ENCODE measurements at regions not wholly inside any gene's neighbourhood (a gene's known extent, or its start where the extent isn't known, plus 50 kb on each side); places are given as distances from the start of the nearest gene placed in this dataset.

DNA sequence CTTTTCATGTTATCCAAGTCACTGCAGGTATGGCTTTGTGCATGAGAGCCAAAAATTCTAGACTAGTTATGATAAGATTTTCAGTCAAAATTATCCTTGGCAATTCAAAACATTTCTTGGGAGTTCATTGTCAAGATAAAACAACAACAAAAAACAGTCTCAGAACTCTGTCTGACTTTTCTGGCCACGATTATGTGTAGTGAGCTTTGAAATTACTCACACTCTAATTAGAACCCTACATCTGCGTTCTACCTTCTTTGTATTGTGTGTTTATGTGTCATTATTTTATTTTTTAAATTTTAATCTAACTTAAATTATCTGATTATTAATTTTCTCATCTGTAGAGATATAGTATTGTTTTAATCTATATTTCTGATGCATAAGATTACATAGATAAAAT is 459.2 kb downstream of the FRK start:
- Histone ChIP-seq H2AFZ (no peak overlapping the region), H3K27me3 (ENCODE audit: insufficient read depth) (no peaks in the 10 kb centered on the region), H3F3A (replicated peaks; ENCODE audit: low read depth) (no peaks in the 10 kb centered on the region), H3K36me3 (ENCODE audit: insufficient read depth) (no peaks in the 10 kb centered on the region), H3K27ac (ENCODE audit: low read depth) (no peak overlapping the region), H3K4me1 (ENCODE audit: insufficient read depth) (no peaks in the 10 kb centered on the region), H3K79me2 (replicated peaks; ENCODE audit: insufficient read depth) (no peaks in the 10 kb centered on the region), H3K9me2 (ENCODE audit: insufficient read depth) (no peaks in the 10 kb centered on the region), H3K4me3 (no peak overlapping the region), H4K20me1 (replicated peaks; ENCODE audit: insufficient read depth) (no peaks in the 10 kb centered on the region), H3K4me2 (no peak overlapping the region)
- Mint-ChIP-seq H3K36me3 (ENCODE audit: low read depth) (no peaks in the 10 kb centered on the region), H3K27me3 (ENCODE audit: insufficient read depth, low read depth, poor library complexity) (no peaks in the 10 kb centered on the region), H3K27ac (no peak overlapping the region), H3K4me1 (peaks cover 2% of the 10 kb centered on the region; the same call in 2 of the 3 replicates), H3K9me3 (no peaks in the 10 kb centered on the region), H3K4me3 (no peak overlapping the region)
- TF ChIP-seq ZNF114 (CRISPR knock-in tag; IDR thresholded peaks at IDR 0.05) (no peak), EZH2 (IDR thresholded peaks at IDR 0.05; ENCODE audit: low read depth, unreplicated experiment) (no peak), ZNF462 (CRISPR knock-in tag; IDR thresholded peaks at IDR 0.05) (no peak), NANOG (IDR thresholded peaks at IDR 0.05; ENCODE audit: borderline replicate concordance) (no peak)
- ATAC-seq (no peak), DNase-seq (ENCODE audit: low spot score) (no peak)

DNA sequence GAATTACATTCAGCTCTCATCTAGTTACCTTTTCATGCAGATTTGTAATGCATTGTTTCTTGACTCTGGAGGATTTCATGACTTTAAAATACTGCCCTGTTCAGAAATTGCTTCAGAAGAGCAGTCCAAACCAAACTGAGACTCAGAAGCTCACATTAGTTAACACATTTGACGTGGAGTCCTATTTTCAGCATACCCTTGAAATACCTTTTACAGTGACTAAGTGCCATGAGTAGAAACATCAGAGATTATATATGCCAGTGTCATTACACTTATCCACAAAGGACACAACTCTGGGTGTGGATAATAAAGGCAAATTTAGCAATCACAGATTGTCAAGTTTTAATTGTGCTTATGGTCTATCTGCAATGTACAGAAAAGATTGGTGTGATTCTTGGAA is 459.6 kb downstream of the FRK start:
- Mint-ChIP-seq H3K36me3 (ENCODE audit: low read depth) (no peaks in the 10 kb centered on the region), H3K27me3 (ENCODE audit: insufficient read depth, low read depth, poor library complexity) (no peaks in the 10 kb centered on the region), H3K4me1 (peaks cover 2% of the 10 kb centered on the region; the same call in 2 of the 3 replicates), H3K27ac (no peak overlapping the region), H3K9me3 (no peaks in the 10 kb centered on the region), H3K4me3 (no peak overlapping the region)
- Histone ChIP-seq H3K4me3 (no peak overlapping the region), H2AFZ (no peak overlapping the region; the same call in 1 of the 2 replicates), H3F3A (replicated peaks; ENCODE audit: low read depth) (no peaks in the 10 kb centered on the region), H3K27me3 (ENCODE audit: insufficient read depth) (no peaks in the 10 kb centered on the region), H3K4me2 (no peak overlapping the region), H3K4me1 (ENCODE audit: insufficient read depth) (no peaks in the 10 kb centered on the region), H3K9me2 (ENCODE audit: insufficient read depth) (no peaks in the 10 kb centered on the region), H3K79me2 (replicated peaks; ENCODE audit: insufficient read depth) (no peaks in the 10 kb centered on the region), H4K20me1 (replicated peaks; ENCODE audit: insufficient read depth) (no peaks in the 10 kb centered on the region), H3K27ac (ENCODE audit: low read depth) (no peak overlapping the region), H3K36me3 (ENCODE audit: insufficient read depth) (no peaks in the 10 kb centered on the region)
- no peak for DNase-seq (ENCODE audit: low spot score)
- ATAC-seq = no peak
- TF ChIP-seq NANOG (IDR thresholded peaks at IDR 0.05; ENCODE audit: borderline replicate concordance) = no peak

Data from GM23338 (cell line).